SK-N-SH (cell line): ENCODE measurements at regions not wholly inside any gene's neighbourhood (a gene's known extent, or its start where the extent isn't known, plus 50 kb on each side); places are given as distances from the start of the nearest gene placed in this dataset.

ENCODE experiments used
- CTCF ChIA-PET: fragments of 300-600, 350-600 bp; formaldehyde crosslinking; extraction: SDS; loops from one replicate; lab custom pipeline; 2021; lab: Yijun Ruan, JAX
- POLR2A ChIA-PET: fragments of 350-600 bp; sonication (Branson Sonifier 250); formaldehyde crosslinking; extraction: SDS; loops from one replicate; lab custom pipeline; 2020; ENCODE audit warnings: antibody characterized with exemption, inconsistent platforms; lab: Yijun Ruan, JAX
- DNase-seq: peaks from one replicate; pipeline ENCODE4 v3.0.0; 2012
- H2AFZ ChIP-seq: fragments of 200-600 bp; sonication (generic); 2 replicates; pipeline ENCODE4 v1.8.1; 2016; ENCODE audit warnings: antibody characterized with exemption, mild to moderate bottlenecking, low read depth
- H3F3A ChIP-seq: fragments of 200-600 bp; sonication (generic); replicated peaks from 2 replicates; pipeline ENCODE3; 2016; ENCODE audit warnings: antibody characterized with exemption, mild to moderate bottlenecking; ENCODE audit not compliant: insufficient read depth
- H3K27ac ChIP-seq, 2 experiments: fragments of 200-500 bp in 1 of 2; fragments of 200-600 bp in 1 of 2; sonication (Bioruptor generic) in 1 of 2; sonication (generic), shearing (Covaris generic) in 1 of 2; 2 replicates each; pipeline versions ENCODE4 v1.5.1 to v1.6.1; 2014 to 2016; ENCODE audit warnings: low read depth in 2 of 2, inconsistent platforms in 1 of 2, low read length in 1 of 2, mild to moderate bottlenecking in 1 of 2, mixed read lengths in 1 of 2
- H3K27me3 ChIP-seq: fragments of 200-600 bp; sonication (generic), shearing (Covaris generic); 2 replicates; pipeline ENCODE4 v1.6.1; 2016; ENCODE audit warnings: mixed run types; ENCODE audit not compliant: insufficient read depth
- H3K36me3 ChIP-seq, 2 experiments: fragments of 200-500 bp in 1 of 2; fragments of 200-600 bp in 1 of 2; sonication (Bioruptor generic) in 1 of 2; sonication (generic) in 1 of 2; replicated peaks in 1 of 2; 2 replicates each; pipeline versions ENCODE3 to v1.5.1; 2014 to 2016; ENCODE audit warnings: low read length in 1 of 2, mild to moderate bottlenecking in 1 of 2; ENCODE audit not compliant: insufficient read depth in 2 of 2, control insufficient read depth in 1 of 2
- H3K4me1 ChIP-seq, 2 experiments: fragments of 200-500 bp in 1 of 2; fragments of 200-600 bp in 1 of 2; sonication (Bioruptor generic) in 1 of 2; sonication (generic), shearing (Covaris generic) in 1 of 2; 2 replicates each; pipeline versions ENCODE4 v1.5.1 to v1.6.1; 2014 to 2016; ENCODE audit warnings: low read depth in 1 of 2, low read length in 1 of 2, mixed run types in 1 of 2; ENCODE audit not compliant: insufficient read depth in 2 of 2, control insufficient read depth in 1 of 2
- H3K4me2 ChIP-seq: fragments of 200-600 bp; sonication (generic), shearing (Covaris generic); 2 replicates; pipeline ENCODE4 v1.6.1; 2017; ENCODE audit warnings: mixed run types
- H3K4me3 ChIP-seq, 2 experiments: fragments of 200-500 bp in 1 of 2; fragments of 200-600 bp in 1 of 2; sonication (Bioruptor generic) in 1 of 2; sonication (generic), shearing (Covaris generic) in 1 of 2; 2 replicates each; pipeline versions ENCODE4 v1.5.1 to v1.8.1; 2014 to 2016; ENCODE audit warnings: low read depth in 2 of 2, inconsistent platforms in 1 of 2, low read length in 1 of 2, mild to moderate bottlenecking in 1 of 2, mixed read lengths in 1 of 2, moderate library complexity in 1 of 2
- H3K79me2 ChIP-seq: fragments of 200-600 bp; sonication (generic); 2 replicates; pipeline ENCODE4 v1.8.1; 2017; ENCODE audit warnings: mild to moderate bottlenecking; ENCODE audit not compliant: insufficient read depth
- H3K9ac ChIP-seq: fragments of 200-600 bp; sonication (generic); 2 replicates; pipeline ENCODE4 v1.6.1; 2017; ENCODE audit warnings: mixed run types
- H3K9me2 ChIP-seq: fragments of 200-600 bp; sonication (generic); 2 replicates; pipeline ENCODE4 v1.6.1; 2017; ENCODE audit warnings: mixed run types
- H3K9me3 ChIP-seq: fragments of 200-600 bp; sonication (generic); 2 replicates; pipeline ENCODE4 v1.6.1; 2017; ENCODE audit warnings: mixed run types, mild to moderate bottlenecking, moderate library complexity
- H4K20me1 ChIP-seq: fragments of 200-600 bp; sonication (generic); 2 replicates; pipeline ENCODE4 v1.6.1; 2017; ENCODE audit warnings: mild to moderate bottlenecking, mixed run types; ENCODE audit not compliant: insufficient read depth
- FOSL2 ChIP-seq: IDR thresholded peaks from 2 replicates; pipeline ENCODE4 v1.4.0; 2012; ENCODE audit warnings: low read depth, mild to moderate bottlenecking, moderate library complexity, borderline replicate concordance
- MXI1 ChIP-seq: IDR thresholded peaks from 2 replicates; pipeline ENCODE4 v1.6.1; 2012; ENCODE audit warnings: mild to moderate bottlenecking, low read depth, low read length, improper control_type of control experiment
- POLR2AphosphoS5 ChIP-seq: IDR thresholded peaks from 2 replicates; pipeline ENCODE4 v1.6.1; 2012; ENCODE audit warnings: low read depth, low read length
- RCOR1 ChIP-seq: fragments of 150-350 bp; IDR thresholded peaks from 2 replicates; pipeline ENCODE4 v1.6.1; 2017; ENCODE audit warnings: antibody characterized with exemption, low read length
- SMC3 ChIP-seq: IDR thresholded peaks from 2 replicates; pipeline ENCODE4 v1.6.1; 2012; ENCODE audit warnings: low read depth, low read length, improper control_type of control experiment
- TAF1 ChIP-seq: IDR thresholded peaks from 2 replicates; pipeline ENCODE4 v1.6.1; 2012; ENCODE audit warnings: low read depth, mild to moderate bottlenecking, low read length, moderate library complexity, borderline replicate concordance
- TCF12 ChIP-seq: IDR thresholded peaks from 2 replicates; pipeline ENCODE4 v1.4.0; 2012
- TEAD4 ChIP-seq: IDR thresholded peaks from 2 replicates; pipeline ENCODE4 v1.4.0; 2012; ENCODE audit warnings: mild to moderate bottlenecking, borderline replicate concordance; ENCODE audit not compliant: insufficient read depth
- WGBS: methylation state at CpG from one replicate; pipeline ENCODE4 v1.1.6; 2017; ENCODE audit warnings: low lambda C conversion rate; 5-methylcytosine and 5-hydroxymethylcytosine counted together
- TF ChIP-seq, protein P1 (sequence below): IDR thresholded peaks from 2 replicates; pipeline ENCODE4 v1.4.0; 2012; ENCODE audit warnings: low read depth
- TF ChIP-seq, protein P2 (sequence below): IDR thresholded peaks from 2 replicates; pipeline ENCODE4 v1.4.0; 2012; ENCODE audit warnings: low read depth, borderline replicate concordance
- TF ChIP-seq, protein P3 (sequence below): IDR thresholded peaks from 2 replicates; pipeline ENCODE4 v1.4.0; 2012; ENCODE audit warnings: low read depth, borderline replicate concordance
- TF ChIP-seq, protein P4 (sequence below): IDR thresholded peaks from 2 replicates; pipeline ENCODE4 v1.6.1; 2012; ENCODE audit warnings: mild to moderate bottlenecking, low read depth, low read length, moderate library complexity

DNA sequence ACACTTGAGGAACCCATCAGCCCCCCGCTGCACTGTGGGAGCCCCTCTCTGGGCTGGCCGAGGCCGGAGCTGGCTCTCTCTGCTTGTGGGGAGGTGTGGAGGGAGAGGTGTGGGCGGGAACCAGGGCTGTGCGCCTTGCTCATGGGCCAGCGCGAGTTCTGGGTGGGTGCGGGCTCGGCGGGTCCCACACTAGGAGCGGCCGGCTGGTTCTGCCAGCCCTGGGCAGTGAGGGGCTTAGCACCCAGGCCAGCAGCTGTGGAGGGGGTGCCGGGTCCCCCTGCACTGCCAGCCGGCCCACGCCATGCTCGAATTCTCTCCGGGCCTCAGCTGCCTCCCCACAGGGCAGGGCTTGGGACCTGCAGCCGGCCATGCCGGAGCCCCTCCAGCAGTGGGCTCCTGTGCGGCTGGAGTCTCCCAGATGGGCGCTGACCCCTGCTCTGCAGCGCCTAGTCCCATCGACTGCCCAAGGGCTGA lies 430.2 kb downstream of the FAT4 start:
- CTCF ChIA-PET, result interaction anchor here (1.2 to 2.0 kb wide), 2 partner anchors 432 to 1655 kb away, joined by 3 to 7 read pairs; no protein-coding TSS in a partner anchor
- no peak overlapping the region for H3K27ac ChIP-seq
- H3K27me3 ChIP-seq, result no peaks in the 10 kb centered on the region

DNA sequence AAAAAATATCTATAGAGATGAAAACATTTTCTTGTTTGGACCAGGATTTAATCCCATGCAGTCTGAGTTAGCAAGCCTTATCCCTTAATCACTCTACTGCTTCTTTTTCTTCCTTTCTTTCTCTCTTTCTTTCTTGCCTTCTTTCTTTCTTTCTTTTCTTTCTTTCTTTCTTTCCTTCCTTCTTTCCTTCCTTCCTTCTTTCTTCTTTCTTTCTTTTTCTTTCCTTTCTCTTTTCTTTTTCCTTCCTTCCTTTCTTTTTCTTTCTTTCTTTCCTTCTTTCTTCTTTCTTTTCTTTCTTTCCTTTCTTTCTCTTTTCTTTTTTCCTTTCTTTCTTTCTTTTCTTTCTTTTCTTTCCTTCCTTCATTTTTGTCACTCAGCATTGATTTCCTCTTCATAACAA lies 434.6 kb downstream of the FAT4 start:
- Histone ChIP-seq H3K27ac (no peak overlapping the region), H3K9ac (no peak overlapping the region), H3K79me2 (no peaks in the 10 kb centered on the region), H3K27me3 (no peaks in the 10 kb centered on the region), H2AFZ (no peak overlapping the region), H3F3A (peaks cover 3% of the 10 kb centered on the region), H4K20me1 (no peaks in the 10 kb centered on the region), H3K4me1 (no peaks in the 10 kb centered on the region), H3K4me3 (no peak overlapping the region), H3K36me3 (peaks cover 0 to 3% of the 10 kb centered on the region in 2 experiments), H3K9me3 (no peaks in the 10 kb centered on the region), H3K4me2 (no peak overlapping the region), H3K9me2 (no peaks in the 10 kb centered on the region)
- ChIA-PET CTCF (interaction anchor here (1.9 kb wide), 1 partner anchor 9 kb away, joined by 4 read pairs; no protein-coding TSS in a partner anchor), POLR2A (no interaction called here)
- TF ChIP-seq, protein P1, sequence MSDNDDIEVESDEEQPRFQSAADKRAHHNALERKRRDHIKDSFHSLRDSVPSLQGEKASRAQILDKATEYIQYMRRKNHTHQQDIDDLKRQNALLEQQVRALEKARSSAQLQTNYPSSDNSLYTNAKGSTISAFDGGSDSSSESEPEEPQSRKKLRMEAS, result no peak
- TF ChIP-seq, protein P2, sequence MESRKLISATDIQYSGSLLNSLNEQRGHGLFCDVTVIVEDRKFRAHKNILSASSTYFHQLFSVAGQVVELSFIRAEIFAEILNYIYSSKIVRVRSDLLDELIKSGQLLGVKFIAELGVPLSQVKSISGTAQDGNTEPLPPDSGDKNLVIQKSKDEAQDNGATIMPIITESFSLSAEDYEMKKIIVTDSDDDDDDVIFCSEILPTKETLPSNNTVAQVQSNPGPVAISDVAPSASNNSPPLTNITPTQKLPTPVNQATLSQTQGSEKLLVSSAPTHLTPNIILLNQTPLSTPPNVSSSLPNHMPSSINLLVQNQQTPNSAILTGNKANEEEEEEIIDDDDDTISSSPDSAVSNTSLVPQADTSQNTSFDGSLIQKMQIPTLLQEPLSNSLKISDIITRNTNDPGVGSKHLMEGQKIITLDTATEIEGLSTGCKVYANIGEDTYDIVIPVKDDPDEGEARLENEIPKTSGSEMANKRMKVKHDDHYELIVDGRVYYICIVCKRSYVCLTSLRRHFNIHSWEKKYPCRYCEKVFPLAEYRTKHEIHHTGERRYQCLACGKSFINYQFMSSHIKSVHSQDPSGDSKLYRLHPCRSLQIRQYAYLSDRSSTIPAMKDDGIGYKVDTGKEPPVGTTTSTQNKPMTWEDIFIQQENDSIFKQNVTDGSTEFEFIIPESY, result no peak
- TF ChIP-seq RCOR1 (no peak), TAF1 (no peak), FOSL2 (no peak), SMC3 (no peak), POLR2AphosphoS5 (no peak)
- TF ChIP-seq, protein P3, sequence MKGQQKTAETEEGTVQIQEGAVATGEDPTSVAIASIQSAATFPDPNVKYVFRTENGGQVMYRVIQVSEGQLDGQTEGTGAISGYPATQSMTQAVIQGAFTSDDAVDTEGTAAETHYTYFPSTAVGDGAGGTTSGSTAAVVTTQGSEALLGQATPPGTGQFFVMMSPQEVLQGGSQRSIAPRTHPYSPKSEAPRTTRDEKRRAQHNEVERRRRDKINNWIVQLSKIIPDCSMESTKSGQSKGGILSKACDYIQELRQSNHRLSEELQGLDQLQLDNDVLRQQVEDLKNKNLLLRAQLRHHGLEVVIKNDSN, result no peak
- no peak for DNase-seq

More for the DNA sequence above, 430.2 kb downstream of the FAT4 start:
- POLR2A ChIA-PET, result no interaction called here
- TF ChIP-seq MXI1, result no peak
- TF ChIP-seq FOSL2, result no peak
- no peak for TF ChIP-seq TEAD4
- TF ChIP-seq, protein P4, sequence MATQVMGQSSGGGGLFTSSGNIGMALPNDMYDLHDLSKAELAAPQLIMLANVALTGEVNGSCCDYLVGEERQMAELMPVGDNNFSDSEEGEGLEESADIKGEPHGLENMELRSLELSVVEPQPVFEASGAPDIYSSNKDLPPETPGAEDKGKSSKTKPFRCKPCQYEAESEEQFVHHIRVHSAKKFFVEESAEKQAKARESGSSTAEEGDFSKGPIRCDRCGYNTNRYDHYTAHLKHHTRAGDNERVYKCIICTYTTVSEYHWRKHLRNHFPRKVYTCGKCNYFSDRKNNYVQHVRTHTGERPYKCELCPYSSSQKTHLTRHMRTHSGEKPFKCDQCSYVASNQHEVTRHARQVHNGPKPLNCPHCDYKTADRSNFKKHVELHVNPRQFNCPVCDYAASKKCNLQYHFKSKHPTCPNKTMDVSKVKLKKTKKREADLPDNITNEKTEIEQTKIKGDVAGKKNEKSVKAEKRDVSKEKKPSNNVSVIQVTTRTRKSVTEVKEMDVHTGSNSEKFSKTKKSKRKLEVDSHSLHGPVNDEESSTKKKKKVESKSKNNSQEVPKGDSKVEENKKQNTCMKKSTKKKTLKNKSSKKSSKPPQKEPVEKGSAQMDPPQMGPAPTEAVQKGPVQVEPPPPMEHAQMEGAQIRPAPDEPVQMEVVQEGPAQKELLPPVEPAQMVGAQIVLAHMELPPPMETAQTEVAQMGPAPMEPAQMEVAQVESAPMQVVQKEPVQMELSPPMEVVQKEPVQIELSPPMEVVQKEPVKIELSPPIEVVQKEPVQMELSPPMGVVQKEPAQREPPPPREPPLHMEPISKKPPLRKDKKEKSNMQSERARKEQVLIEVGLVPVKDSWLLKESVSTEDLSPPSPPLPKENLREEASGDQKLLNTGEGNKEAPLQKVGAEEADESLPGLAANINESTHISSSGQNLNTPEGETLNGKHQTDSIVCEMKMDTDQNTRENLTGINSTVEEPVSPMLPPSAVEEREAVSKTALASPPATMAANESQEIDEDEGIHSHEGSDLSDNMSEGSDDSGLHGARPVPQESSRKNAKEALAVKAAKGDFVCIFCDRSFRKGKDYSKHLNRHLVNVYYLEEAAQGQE, result no peak
- no peak for TF ChIP-seq TCF12
- no peak overlapping the region for H3K9ac ChIP-seq
- no peaks in the 10 kb centered on the region for H3K9me2 ChIP-seq
- H3K4me1 ChIP-seq, result 0 out of 4 replicates have a peak, but pooled peaks cover 0 to under 1% of the 10 kb centered on the region in 2 experiments
- no peak overlapping the region for H3K4me2 ChIP-seq
- no peaks in the 10 kb centered on the region for H3K9me3 ChIP-seq
- H3K36me3 ChIP-seq, result peaks cover 0 to 3% of the 10 kb centered on the region in 2 experiments
- DNase-seq, result no peak
- H4K20me1 ChIP-seq, result no peaks in the 10 kb centered on the region
- H2AFZ ChIP-seq, result no peak overlapping the region
- peaks cover 3% of the 10 kb centered on the region for H3F3A ChIP-seq
- no peaks in the 10 kb centered on the region for H3K79me2 ChIP-seq
- H3K4me3 ChIP-seq, result no peak overlapping the region
- WGBS, result 29% methylated on average over 4 of the region's 23 CpGs
